Renal pelvis (tissue), 1 donor: ENCODE measurements at regions not wholly inside any gene's neighbourhood (a gene's known extent, or its start where the extent isn't known, plus 50 kb on each side); places are given as distances from the start of the nearest gene placed in this dataset.
"Not testable (repeated sequence)": the region's sequence is repeated elsewhere in the genome, so short reads cannot be mapped to it uniquely, and the experiment has no call there.

Experiments used
- DNase-seq: peaks from one replicate; pipeline ENCODE4 v3.0.0-alpha.2; 2013

- not testable (repeated sequence) for DNase-seq
Observed at GRCh38 chr11:67768001-67768730, 93.7 kb upstream of the ALDH3B2 start.

- not testable (repeated sequence) for DNase-seq
Observed at GRCh38 chr11:67761211-67761610, 86.8 kb upstream of the ALDH3B2 start.

GRCh38 chr11:67759321-67759720 is 84.9 kb upstream of the ALDH3B2 start:
- not testable (repeated sequence) for DNase-seq

GRCh38 chr11:67758467-67758866 is 84.0 kb upstream of the ALDH3B2 start:
- not testable (repeated sequence) for DNase-seq

- not testable (repeated sequence) for DNase-seq
Observed at GRCh38 chr11:67758009-67758408, 83.6 kb upstream of the ALDH3B2 start.

GRCh38 chr11:67753820-67754219 is 79.4 kb upstream of the ALDH3B2 start:
- DNase-seq, result not testable (repeated sequence)

- DNase-seq, result no peak
Observed at GRCh38 chr11:67745181-67745726, 70.8 kb upstream of the ALDH3B2 start.

- DNase-seq, result not testable (repeated sequence)
Observed at GRCh38 chr11:67744231-67744630, 69.8 kb upstream of the ALDH3B2 start.

GRCh38 chr11:67738231-67738630 is 63.8 kb upstream of the ALDH3B2 start:
- not testable (repeated sequence) for DNase-seq

- not testable (repeated sequence) for DNase-seq
Observed at GRCh38 chr11:67737562-67738080, 63.2 kb upstream of the ALDH3B2 start.

- no peak for DNase-seq
Observed at GRCh38 chr11:67732045-67732787, 57.8 kb upstream of the ALDH3B2 start.

GRCh38 chr11:67731583-67731982 is 57.2 kb upstream of the ALDH3B2 start:
- DNase-seq, result no peak

- not testable (repeated sequence) for DNase-seq
Observed at GRCh38 chr11:67728163-67728571, 53.7 kb upstream of the ALDH3B2 start.

GRCh38 chr11:67727066-67728040 is 52.9 kb upstream of the ALDH3B2 start:
- not testable (repeated sequence) for DNase-seq
